Astrocyte (in vitro differentiated cells and primary cell): ENCODE measurements at regions not wholly inside any gene's neighbourhood (a gene's known extent, or its start where the extent isn't known, plus 50 kb on each side); places are given as distances from the start of the nearest gene placed in this dataset.

Source experiments
- DNase-seq: peaks from one replicate; pipeline ENCODE4 v3.0.0-alpha.2; 2010; ENCODE audit warnings: low read depth
- FAIRE-seq: peaks from 2 replicates; lab custom pipeline; 2011; peaks lifted over from hg19 to GRCh38; lab: Jason Lieb, UNC
- H2AFZ ChIP-seq: 2 replicates; pipeline ENCODE4 v1.6.0; 2012; ENCODE audit warnings: low read depth, low read length, inconsistent platforms
- H3K27ac ChIP-seq: 2 replicates; pipeline ENCODE4 v1.5.1; 2011; ENCODE audit warnings: low read depth, low read length, inconsistent platforms
- H3K27me3 ChIP-seq: 2 replicates; pipeline ENCODE4 v1.6.0; 2011; ENCODE audit warnings: low read length, inconsistent platforms; ENCODE audit not compliant: insufficient read depth
- H3K36me3 ChIP-seq: 2 replicates; pipeline ENCODE4 v1.5.1; 2011; ENCODE audit warnings: low read length, inconsistent platforms; ENCODE audit not compliant: insufficient read depth
- H3K4me1 ChIP-seq: 2 replicates; pipeline ENCODE4 v1.5.1; 2011; ENCODE audit warnings: low read length, inconsistent platforms; ENCODE audit not compliant: insufficient read depth
- H3K4me2 ChIP-seq: 2 replicates; pipeline ENCODE4 v1.6.0; 2012; ENCODE audit warnings: low read length, inconsistent platforms
- H3K4me3 ChIP-seq: 2 replicates; pipeline ENCODE4 v1.5.1; 2011; ENCODE audit warnings: low read depth, mild to moderate bottlenecking, low read length, inconsistent platforms; ENCODE audit not compliant: insufficient read depth
- H3K79me2 ChIP-seq: 2 replicates; pipeline ENCODE4 v1.6.0; 2012; ENCODE audit warnings: mild to moderate bottlenecking, low read length, inconsistent platforms; ENCODE audit not compliant: insufficient read depth
- H3K9ac ChIP-seq: 2 replicates; pipeline ENCODE4 v1.6.0; 2012; ENCODE audit warnings: mild to moderate bottlenecking, low read length, inconsistent platforms
- H3K9me3 ChIP-seq: 2 replicates; pipeline ENCODE4 v1.5.1; 2012; ENCODE audit warnings: low read depth, mild to moderate bottlenecking, low read length, inconsistent platforms; ENCODE audit not compliant: insufficient read depth
- H4K20me1 ChIP-seq: 2 replicates; pipeline ENCODE4 v1.6.0; 2012; ENCODE audit warnings: low read length, inconsistent platforms; ENCODE audit not compliant: insufficient read depth
- H3K27ac Mint-ChIP-seq: one replicate; pipeline ENCODE4 v1.8.0; 2021; ENCODE audit warnings: mild to moderate bottlenecking, mixed read lengths; ENCODE audit not compliant: unreplicated experiment
- H3K27me3 Mint-ChIP-seq: one replicate; pipeline ENCODE4 v1.8.0; 2021; ENCODE audit warnings: low read depth, mixed read lengths; ENCODE audit not compliant: unreplicated experiment
- H3K36me3 Mint-ChIP-seq: one replicate; pipeline ENCODE4 v1.8.0; 2021; ENCODE audit warnings: low read depth, mixed read lengths; ENCODE audit not compliant: unreplicated experiment
- H3K4me1 Mint-ChIP-seq: one replicate; pipeline ENCODE4 v1.8.0; 2021; ENCODE audit warnings: low read depth, mixed read lengths; ENCODE audit not compliant: unreplicated experiment
- H3K4me3 Mint-ChIP-seq: one replicate; pipeline ENCODE4 v1.8.0; 2021; ENCODE audit warnings: mild to moderate bottlenecking, moderate library complexity, mixed read lengths; ENCODE audit not compliant: unreplicated experiment
- H3K9me3 Mint-ChIP-seq: one replicate; pipeline ENCODE4 v1.8.0; 2021; ENCODE audit warnings: mild to moderate bottlenecking, mixed read lengths; ENCODE audit not compliant: unreplicated experiment
- EZH2 ChIP-seq: IDR thresholded peaks from 2 replicates; pipeline ENCODE4 v1.6.1; 2012; ENCODE audit warnings: mild to moderate bottlenecking, low read length, inconsistent platforms; ENCODE audit not compliant: insufficient read depth
- TF ChIP-seq, protein P1 (sequence below): IDR thresholded peaks from 2 replicates; pipeline ENCODE4 v1.5.1; 2011; ENCODE audit warnings: low read depth, mild to moderate bottlenecking, inconsistent platforms, low read length, moderate library complexity; ENCODE audit not compliant: insufficient read depth

DNA sequence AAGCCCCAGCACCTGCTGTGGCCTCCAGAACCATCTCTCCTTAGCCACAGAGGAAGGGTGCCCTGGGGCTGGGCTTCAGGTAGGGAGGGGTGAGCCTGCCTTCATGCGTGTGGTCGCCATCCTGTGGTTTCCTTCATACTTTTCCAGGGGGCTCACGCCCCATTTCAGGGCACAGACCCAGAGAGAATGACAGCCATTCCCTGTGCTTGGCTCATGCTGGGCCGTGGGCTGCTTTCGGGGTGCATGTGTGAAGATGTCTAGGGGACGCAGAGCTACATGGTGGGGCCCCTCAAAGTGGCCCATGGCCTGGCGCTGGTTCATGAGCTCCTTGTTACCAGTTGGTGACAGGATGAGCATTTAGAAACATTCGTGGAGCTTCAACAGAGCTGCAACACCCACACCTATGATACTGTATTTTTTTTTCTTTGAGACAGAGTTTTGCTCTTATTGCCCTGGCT lies 190.3 kb upstream of the SLC24A3 start:
- Mint-ChIP-seq H3K36me3 (no peaks in the 10 kb centered on the region), H3K27ac (no peak overlapping the region), H3K9me3 (no peaks in the 10 kb centered on the region), H3K4me3 (no peak overlapping the region), H3K4me1 (no peaks in the 10 kb centered on the region), H3K27me3 (peaks cover 6% of the 10 kb centered on the region)
- Histone ChIP-seq H3K27ac (no peak overlapping the region), H3K4me1 (no peaks in the 10 kb centered on the region), H3K9me3 (peaks cover 4% of the 10 kb centered on the region), H4K20me1 (no peaks in the 10 kb centered on the region), H2AFZ (no peak overlapping the region), H3K36me3 (no peaks in the 10 kb centered on the region), H3K4me2 (no peak overlapping the region), H3K4me3 (no peak overlapping the region), H3K79me2 (no peaks in the 10 kb centered on the region), H3K9ac (no peak overlapping the region), H3K27me3 (no peaks in the 10 kb centered on the region)
- FAIRE-seq = no peak
- DNase-seq = no peak
- TF ChIP-seq EZH2 = no peak
- TF ChIP-seq, protein P1, sequence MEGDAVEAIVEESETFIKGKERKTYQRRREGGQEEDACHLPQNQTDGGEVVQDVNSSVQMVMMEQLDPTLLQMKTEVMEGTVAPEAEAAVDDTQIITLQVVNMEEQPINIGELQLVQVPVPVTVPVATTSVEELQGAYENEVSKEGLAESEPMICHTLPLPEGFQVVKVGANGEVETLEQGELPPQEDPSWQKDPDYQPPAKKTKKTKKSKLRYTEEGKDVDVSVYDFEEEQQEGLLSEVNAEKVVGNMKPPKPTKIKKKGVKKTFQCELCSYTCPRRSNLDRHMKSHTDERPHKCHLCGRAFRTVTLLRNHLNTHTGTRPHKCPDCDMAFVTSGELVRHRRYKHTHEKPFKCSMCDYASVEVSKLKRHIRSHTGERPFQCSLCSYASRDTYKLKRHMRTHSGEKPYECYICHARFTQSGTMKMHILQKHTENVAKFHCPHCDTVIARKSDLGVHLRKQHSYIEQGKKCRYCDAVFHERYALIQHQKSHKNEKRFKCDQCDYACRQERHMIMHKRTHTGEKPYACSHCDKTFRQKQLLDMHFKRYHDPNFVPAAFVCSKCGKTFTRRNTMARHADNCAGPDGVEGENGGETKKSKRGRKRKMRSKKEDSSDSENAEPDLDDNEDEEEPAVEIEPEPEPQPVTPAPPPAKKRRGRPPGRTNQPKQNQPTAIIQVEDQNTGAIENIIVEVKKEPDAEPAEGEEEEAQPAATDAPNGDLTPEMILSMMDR = no peak

DNA sequence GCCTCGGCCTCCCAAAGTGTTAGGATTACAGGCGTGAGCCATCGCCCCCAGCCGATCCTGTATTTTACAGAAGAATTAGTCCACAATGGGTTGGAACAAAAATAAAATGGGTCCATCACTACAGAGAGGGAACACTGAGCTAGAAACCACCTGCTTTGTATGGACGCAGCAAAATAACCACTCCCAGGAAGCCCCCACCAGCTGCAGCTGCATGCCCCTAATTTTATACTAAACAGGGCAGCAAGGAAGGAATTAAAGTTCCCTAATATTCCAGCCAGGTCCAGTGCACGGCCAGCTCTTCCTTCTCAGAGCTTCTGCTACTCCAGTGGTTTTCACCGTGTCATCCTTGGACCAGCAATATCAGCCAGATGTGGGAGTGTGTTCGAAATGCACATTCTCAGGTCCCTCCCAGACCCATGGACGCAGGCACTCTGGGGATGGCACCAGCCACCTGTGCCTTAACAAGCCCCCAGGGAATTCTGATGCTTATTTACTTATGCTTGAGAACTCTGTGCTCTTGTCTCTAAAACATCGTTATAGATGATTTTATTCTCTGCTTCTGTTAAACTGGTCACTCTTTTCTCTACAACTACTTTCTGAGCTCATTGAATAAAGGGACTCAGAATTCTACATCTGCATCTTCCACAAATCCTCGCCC lies 189.5 kb upstream of the SLC24A3 start:
- Histone ChIP-seq H3K4me3 (no peak overlapping the region), H3K27ac (no peak overlapping the region), H4K20me1 (no peaks in the 10 kb centered on the region), H3K36me3 (no peaks in the 10 kb centered on the region), H3K27me3 (no peaks in the 10 kb centered on the region), H3K9ac (no peak overlapping the region), H3K4me2 (no peak overlapping the region), H3K9me3 (peaks cover 9% of the 10 kb centered on the region), H3K4me1 (no peaks in the 10 kb centered on the region), H3K79me2 (no peaks in the 10 kb centered on the region), H2AFZ (no peak overlapping the region)
- Mint-ChIP-seq H3K27ac (no peak overlapping the region), H3K4me1 (no peaks in the 10 kb centered on the region), H3K9me3 (no peaks in the 10 kb centered on the region), H3K36me3 (no peaks in the 10 kb centered on the region), H3K27me3 (peaks cover 6% of the 10 kb centered on the region), H3K4me3 (no peak overlapping the region)
- no peak for FAIRE-seq
- TF ChIP-seq, protein P1 = no peak
- no peak for TF ChIP-seq EZH2
- no peak for DNase-seq

DNA sequence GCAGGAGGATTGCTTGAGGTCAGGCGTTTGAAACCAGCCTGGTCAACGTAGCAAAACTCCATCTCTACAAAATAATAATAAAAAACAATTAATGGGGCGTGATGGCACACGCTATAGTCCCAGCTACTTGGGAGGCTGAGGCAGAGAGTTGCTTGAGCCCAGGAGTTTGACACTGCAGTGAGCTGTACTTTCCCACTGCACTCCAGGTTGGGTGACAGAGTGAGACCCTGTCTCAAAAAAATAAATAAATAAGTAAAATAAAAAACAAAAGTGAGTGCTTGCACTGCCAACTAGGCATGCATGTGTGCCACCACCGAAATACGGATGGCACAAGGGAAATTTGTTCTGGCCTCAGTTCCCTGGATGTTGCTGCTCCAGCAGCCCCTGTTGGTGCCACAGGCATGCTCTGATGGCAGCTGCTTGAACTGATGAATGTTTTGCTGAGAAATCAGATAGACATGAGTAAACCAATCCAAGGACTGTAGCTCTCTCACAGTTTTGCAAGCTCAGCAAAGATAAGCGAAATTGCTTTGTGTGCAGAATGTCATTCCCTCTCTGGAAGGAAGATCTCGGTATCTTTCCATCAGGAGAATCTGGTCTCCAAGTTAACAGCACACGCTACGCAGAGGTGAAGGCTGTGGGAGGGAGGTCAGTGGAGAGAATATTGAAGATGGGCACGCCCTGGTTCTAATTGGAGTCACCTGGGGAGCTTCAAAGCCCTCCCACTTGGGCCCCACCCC lies 188.0 kb upstream of the SLC24A3 start:
- Mint-ChIP-seq H3K4me3 (no peak overlapping the region), H3K9me3 (no peaks in the 10 kb centered on the region), H3K27me3 (peaks cover 6% of the 10 kb centered on the region), H3K27ac (no peak overlapping the region), H3K36me3 (no peaks in the 10 kb centered on the region), H3K4me1 (no peaks in the 10 kb centered on the region)
- H3K27ac ChIP-seq = no peak overlapping the region
- H4K20me1 ChIP-seq = no peaks in the 10 kb centered on the region
- no peaks in the 10 kb centered on the region for H3K79me2 ChIP-seq
- no peak overlapping the region for H3K4me2 ChIP-seq
- DNase-seq = no peak
- H3K9me3 ChIP-seq = peaks cover 9% of the 10 kb centered on the region
- no peak overlapping the region for H2AFZ ChIP-seq
- H3K36me3 ChIP-seq = no peaks in the 10 kb centered on the region
- H3K4me1 ChIP-seq = no peaks in the 10 kb centered on the region
- FAIRE-seq = no peak
- H3K27me3 ChIP-seq = no peaks in the 10 kb centered on the region
- no peak overlapping the region for H3K9ac ChIP-seq
- TF ChIP-seq, protein P1 = no peak
- TF ChIP-seq EZH2 = no peak
- no peak overlapping the region for H3K4me3 ChIP-seq
